Tibial nerve (tissue), 4 donors: ENCODE measurements at regions not wholly inside any gene's neighbourhood (a gene's known extent, or its start where the extent isn't known, plus 50 kb on each side); places are given as distances from the start of the nearest gene placed in this dataset.

Experiments used
- DNase-seq, 2 donors: peaks; one replicate each; pipeline ENCODE4 v3.0.0-alpha.2; 2019; ENCODE audit warnings: low spot score in 2 of 2
- H3K27ac ChIP-seq, 4 donors: fragments of 200-600 bp; sonication (generic) in 3 of 4; one replicate each; pipeline ENCODE4 v1.5.1; 2017 to 2019; ENCODE audit warnings: mild to moderate bottlenecking in 1 of 4
- H3K27me3 ChIP-seq, 2 donors: fragments of 200-600 bp; sonication (generic) in 1 of 2; one replicate each; pipeline versions ENCODE4 v1.5.1 to v1.6.0; 2017 to 2019
- H3K36me3 ChIP-seq, 3 donors: fragments of 200-600 bp; sonication (generic); one replicate each; pipeline ENCODE4 v1.5.1; 2018 to 2019
- H3K4me1 ChIP-seq, 4 donors: fragments of 200-600 bp; sonication (generic) in 3 of 4; one replicate each; pipeline ENCODE4 v1.5.1; 2017 to 2019
- H3K4me3 ChIP-seq, 4 donors: fragments of 200-600 bp; sonication (generic) in 3 of 4; one replicate each; pipeline ENCODE4 v1.5.1; 2017 to 2019; ENCODE audit warnings: mild to moderate bottlenecking in 1 of 4, moderate library complexity in 1 of 4
- H3K9me3 ChIP-seq, 4 donors: fragments of 200-600 bp; sonication (generic) in 3 of 4; one replicate each; pipeline ENCODE4 v1.5.1; 2017 to 2019
- EP300 ChIP-seq, 2 donors: sonication (generic); formaldehyde crosslinking; IDR thresholded peaks; one replicate each; pipeline ENCODE4 v1.6.1; 2017; ENCODE audit warnings: antibody characterized with exemption in 2 of 2, mild to moderate bottlenecking in 1 of 2
- POLR2A ChIP-seq, 2 donors: fragments of 450-650 bp; IDR thresholded peaks; one replicate each; pipeline ENCODE4 v1.6.1; 2017; ENCODE audit warnings: antibody characterized with exemption in 2 of 2, mild to moderate bottlenecking in 2 of 2, moderate library complexity in 2 of 2
- WGBS, 2 donors: methylation state at CpG; one replicate each; pipeline ENCODE4 v1.1.5; 2018; 5-methylcytosine and 5-hydroxymethylcytosine counted together
- TF ChIP-seq, protein P1 (sequence below), 5 experiments: fragments of 200-600 bp in 3 of 5; fragments of 450-650 bp in 2 of 5; sonication (generic) in 3 of 5; IDR thresholded peaks; one replicate each; pipeline ENCODE4 v1.5.1; 2016 to 2019; ENCODE audit warnings: antibody characterized with exemption in 5 of 5, mild to moderate bottlenecking in 3 of 5, moderate library complexity in 2 of 5

DNA sequence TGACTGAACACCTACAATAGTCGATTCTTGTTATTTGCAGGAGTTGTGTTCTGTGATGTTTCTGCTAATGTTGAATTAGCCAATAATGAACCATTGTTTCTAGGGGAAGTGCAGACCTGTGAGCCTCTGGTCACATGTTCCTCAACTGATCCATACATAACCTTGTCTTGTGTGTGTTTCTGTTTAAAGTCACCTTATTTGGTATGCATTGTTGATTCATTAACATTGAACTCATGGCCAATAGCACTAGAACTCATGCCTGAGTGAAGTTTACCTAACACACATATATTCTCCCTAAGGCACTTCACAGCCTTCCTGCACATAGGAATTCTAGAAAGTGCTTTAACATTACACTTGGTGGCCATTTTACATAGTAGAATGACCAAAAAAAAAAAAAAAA is 271.8 kb upstream of the PLET1 start:
- no peaks in the 10 kb centered on the region for H3K27me3 ChIP-seq
- 70 to 78% methylated on average over 1 of the region's 1 CpG for WGBS, 2 donors
- no peak overlapping the region for H3K27ac ChIP-seq
- H3K36me3 ChIP-seq, result no peaks in the 10 kb centered on the region
- no peak for DNase-seq
- no peaks in the 10 kb centered on the region for H3K4me1 ChIP-seq
- TF ChIP-seq, protein P1, sequence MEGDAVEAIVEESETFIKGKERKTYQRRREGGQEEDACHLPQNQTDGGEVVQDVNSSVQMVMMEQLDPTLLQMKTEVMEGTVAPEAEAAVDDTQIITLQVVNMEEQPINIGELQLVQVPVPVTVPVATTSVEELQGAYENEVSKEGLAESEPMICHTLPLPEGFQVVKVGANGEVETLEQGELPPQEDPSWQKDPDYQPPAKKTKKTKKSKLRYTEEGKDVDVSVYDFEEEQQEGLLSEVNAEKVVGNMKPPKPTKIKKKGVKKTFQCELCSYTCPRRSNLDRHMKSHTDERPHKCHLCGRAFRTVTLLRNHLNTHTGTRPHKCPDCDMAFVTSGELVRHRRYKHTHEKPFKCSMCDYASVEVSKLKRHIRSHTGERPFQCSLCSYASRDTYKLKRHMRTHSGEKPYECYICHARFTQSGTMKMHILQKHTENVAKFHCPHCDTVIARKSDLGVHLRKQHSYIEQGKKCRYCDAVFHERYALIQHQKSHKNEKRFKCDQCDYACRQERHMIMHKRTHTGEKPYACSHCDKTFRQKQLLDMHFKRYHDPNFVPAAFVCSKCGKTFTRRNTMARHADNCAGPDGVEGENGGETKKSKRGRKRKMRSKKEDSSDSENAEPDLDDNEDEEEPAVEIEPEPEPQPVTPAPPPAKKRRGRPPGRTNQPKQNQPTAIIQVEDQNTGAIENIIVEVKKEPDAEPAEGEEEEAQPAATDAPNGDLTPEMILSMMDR (IDR thresholded peaks at IDR 0.05), result no peak
- TF ChIP-seq POLR2A (IDR thresholded peaks at IDR 0.05) (no peak), EP300 (IDR thresholded peaks at IDR 0.05) (no peak)
- no peaks in the 10 kb centered on the region for H3K9me3 ChIP-seq
- no peak overlapping the region for H3K4me3 ChIP-seq

DNA sequence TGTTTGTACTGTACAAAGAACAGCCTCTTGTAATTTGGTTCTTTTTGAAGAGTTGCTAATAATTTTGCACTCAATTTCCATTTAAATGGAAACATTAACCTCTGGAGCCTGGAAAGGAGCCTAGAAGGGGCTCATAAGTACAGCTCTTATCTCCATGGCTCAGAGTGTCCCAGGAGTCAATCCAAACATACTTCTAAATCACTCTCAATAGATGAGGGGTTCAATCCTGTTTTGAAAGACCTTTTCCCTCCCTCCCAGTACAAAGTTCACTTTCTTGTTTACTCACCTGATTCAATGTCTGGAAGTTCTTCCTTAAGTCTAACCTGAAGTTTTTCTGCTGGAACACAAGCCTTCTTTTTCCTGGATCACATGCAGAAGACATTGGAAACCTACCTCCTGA is 273.0 kb upstream of the PLET1 start:
- H3K4me1 ChIP-seq, result peaks cover 0 to under 1% (median 0%) of the 10 kb centered on the region in 4 donors
- no peak overlapping the region for H3K27ac ChIP-seq
- H3K4me3 ChIP-seq, result no peak overlapping the region
- no peaks in the 10 kb centered on the region for H3K36me3 ChIP-seq
- no peak for DNase-seq
- H3K27me3 ChIP-seq, result no peaks in the 10 kb centered on the region
- H3K9me3 ChIP-seq, result no peaks in the 10 kb centered on the region
- no peak for TF ChIP-seq EP300 (IDR thresholded peaks at IDR 0.05)
- TF ChIP-seq, protein P1 (IDR thresholded peaks at IDR 0.05), result no peak
- no peak for TF ChIP-seq POLR2A (IDR thresholded peaks at IDR 0.05)

DNA sequence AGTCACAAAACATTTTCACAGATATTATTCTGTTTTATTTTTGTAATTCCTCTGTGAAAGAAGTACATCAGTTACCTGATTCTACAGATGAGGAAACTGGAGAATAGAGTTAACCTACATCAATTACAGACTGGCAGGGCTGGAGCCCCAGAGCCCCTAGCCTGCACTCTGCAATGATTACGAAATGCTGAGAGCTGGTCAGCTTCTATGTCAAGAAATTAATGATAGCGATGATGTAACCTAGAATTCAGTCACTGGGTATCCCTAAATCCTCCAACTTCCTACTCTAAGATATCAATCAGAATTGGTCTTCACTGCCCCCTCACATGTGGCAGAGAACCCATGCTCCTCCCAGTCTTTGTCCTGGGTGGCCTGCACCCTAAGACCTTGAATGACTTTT is 273.5 kb upstream of the PLET1 start:
- Histone ChIP-seq H3K27me3 (no peaks in the 10 kb centered on the region), H3K4me3 (no peak overlapping the region), H3K36me3 (no peaks in the 10 kb centered on the region), H3K4me1 (peaks cover 0 to 5% (median 0%) of the 10 kb centered on the region in 4 donors), H3K9me3 (no peaks in the 10 kb centered on the region), H3K27ac (no peak overlapping the region)
- no peak for DNase-seq
- 88% methylated on average over 2 of the region's 2 CpGs for WGBS, 2 donors
- TF ChIP-seq POLR2A (IDR thresholded peaks at IDR 0.05), result no peak
- no peak for TF ChIP-seq EP300 (IDR thresholded peaks at IDR 0.05)
- TF ChIP-seq, protein P1 (IDR thresholded peaks at IDR 0.05), result no peak

DNA sequence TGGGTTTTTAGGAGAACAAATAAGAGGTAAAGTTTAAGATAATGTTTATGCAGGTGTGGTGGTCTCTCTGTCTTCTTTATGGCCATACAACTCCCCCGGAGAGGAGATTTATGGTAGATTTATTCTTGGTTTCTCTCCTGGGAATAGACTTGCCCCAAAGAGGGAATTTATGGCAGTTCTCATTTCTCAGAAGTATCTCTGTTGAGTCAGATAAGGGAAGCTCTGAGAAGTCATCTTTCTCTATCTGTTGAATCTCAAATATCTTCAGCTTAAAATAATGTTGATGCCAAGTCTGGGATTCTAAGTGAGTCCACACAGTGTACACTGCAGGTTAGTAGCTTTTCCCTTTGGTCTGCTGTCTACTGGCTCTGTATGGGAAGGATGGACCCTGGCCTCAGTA is 276.4 kb upstream of the PLET1 start:
- no peak for TF ChIP-seq POLR2A (IDR thresholded peaks at IDR 0.05)
- no peak for TF ChIP-seq EP300 (IDR thresholded peaks at IDR 0.05)
- TF ChIP-seq, protein P1 (IDR thresholded peaks at IDR 0.05), result no peak
- WGBS, 2 donors, result 75 to 80% methylated on average over 1 of the region's 1 CpG

DNA sequence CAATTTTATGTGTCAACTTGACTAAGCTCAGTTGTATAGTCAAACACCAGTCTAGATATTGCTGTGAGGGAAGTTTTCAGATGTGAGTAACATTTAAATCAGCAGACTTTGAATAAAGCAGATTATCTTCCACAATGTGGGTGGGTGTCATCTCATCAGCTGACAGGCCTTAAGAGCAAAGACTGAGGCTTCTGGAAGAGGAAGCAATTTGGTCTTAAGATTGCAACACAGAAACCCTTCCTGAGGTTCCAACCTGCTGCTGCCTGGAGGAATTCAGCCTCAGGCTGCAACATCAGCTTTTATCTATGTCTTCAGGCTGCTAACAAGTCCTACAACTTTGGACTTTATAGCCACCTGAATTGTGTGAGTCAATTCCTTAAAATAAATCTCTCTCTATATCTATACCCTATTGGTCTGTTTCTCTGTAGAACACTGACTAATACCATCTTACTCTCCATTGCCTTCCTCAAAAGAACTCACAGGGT is 277.2 kb upstream of the PLET1 start:
- Histone ChIP-seq H3K27me3 (no peaks in the 10 kb centered on the region), H3K4me3 (no peak overlapping the region), H3K27ac (no peak overlapping the region), H3K9me3 (no peaks in the 10 kb centered on the region), H3K36me3 (no peaks in the 10 kb centered on the region), H3K4me1 (peaks cover 0 to 5% (median 0%) of the 10 kb centered on the region in 4 donors)
- TF ChIP-seq EP300 (IDR thresholded peaks at IDR 0.05) (no peak), POLR2A (IDR thresholded peaks at IDR 0.05) (no peak)
- TF ChIP-seq, protein P1 (IDR thresholded peaks at IDR 0.05), result no peak
- no peak for DNase-seq

More for the DNA sequence above, 276.4 kb upstream of the PLET1 start:
- Histone ChIP-seq H3K4me1 (peaks cover 0 to 5% (median 0%) of the 10 kb centered on the region in 4 donors), H3K27ac (no peak overlapping the region), H3K27me3 (no peaks in the 10 kb centered on the region), H3K9me3 (no peaks in the 10 kb centered on the region), H3K36me3 (no peaks in the 10 kb centered on the region), H3K4me3 (no peak overlapping the region)
- DNase-seq, result no peak
